ENCODE measurements at regions not wholly inside any gene's neighbourhood (a gene's known extent, or its start where the extent isn't known, plus 50 kb on each side); places are given as distances from the start of the nearest gene placed in this dataset.

GRCh38 chr2:15796167-15796942 is 144.0 kb upstream of the MYCN start:
- ATAC-seq: no peak

GRCh38 chr2:15797231-15797938 is 143.0 kb upstream of the MYCN start:
- no peak for ATAC-seq

GRCh38 chr2:15797939-15798281 is 142.4 kb upstream of the MYCN start:
- no peak for ATAC-seq

- no peak for ATAC-seq
Measured at GRCh38 chr2:15798701-15799431, 141.5 kb upstream of the MYCN start.

GRCh38 chr2:15799432-15799827 is 140.9 kb upstream of the MYCN start:
- ATAC-seq: peak; percentile 86

GRCh38 chr2:15800495-15801329 is 139.6 kb upstream of the MYCN start:
- ATAC-seq: no peak

- no peak for ATAC-seq
Measured at GRCh38 chr2:15801439-15801838, 138.9 kb upstream of the MYCN start.

- ATAC-seq: no peak
Measured at GRCh38 chr2:15801904-15802303, 138.4 kb upstream of the MYCN start.

- no peak for ATAC-seq
Measured at GRCh38 chr2:15802657-15803542, 137.4 kb upstream of the MYCN start.

- no peak for ATAC-seq
Measured at GRCh38 chr2:15803543-15804245, 136.7 kb upstream of the MYCN start.

- ATAC-seq: no peak
Measured at GRCh38 chr2:15804246-15804619, 136.1 kb upstream of the MYCN start.

GRCh38 chr2:15804691-15805090 is 135.7 kb upstream of the MYCN start:
- ATAC-seq: no peak

GRCh38 chr2:15805206-15805605 is 135.1 kb upstream of the MYCN start:
- ATAC-seq: no peak

GRCh38 chr2:15805772-15806171 is 134.6 kb upstream of the MYCN start:
- no peak for ATAC-seq

GRCh38 chr2:15806801-15807417 is 133.4 kb upstream of the MYCN start:
- no peak for ATAC-seq

GRCh38 chr2:15807418-15808203 is 132.7 kb upstream of the MYCN start:
- no peak for ATAC-seq

GRCh38 chr2:15808204-15808910 is 132.0 kb upstream of the MYCN start:
- no peak for ATAC-seq

GRCh38 chr2:15808944-15809343 is 131.4 kb upstream of the MYCN start:
- no peak for ATAC-seq

GRCh38 chr2:15809404-15809803 is 130.9 kb upstream of the MYCN start:
- ATAC-seq: no peak
